22Rv1 (cell line): ENCODE measurements at regions not wholly inside any gene's neighbourhood (a gene's known extent, or its start where the extent isn't known, plus 50 kb on each side); places are given as distances from the start of the nearest gene placed in this dataset.

ENCODE experiments used
- CTCF ChIP-seq: fragments of 450-650 bp; IDR thresholded peaks from 2 replicates; pipeline ENCODE4 v1.5.1; 2017; ENCODE audit warnings: mild to moderate bottlenecking
- ZFX ChIP-seq: fragments of 450-650 bp; IDR thresholded peaks from 2 replicates; pipeline ENCODE4 v1.6.1; 2017; ENCODE audit warnings: antibody characterized with exemption, borderline replicate concordance

GRCh38 chr4:157741642-157742041, 431.2 kb downstream of the GASK1B start:
- TF ChIP-seq CTCF (no peak), ZFX (no peak)
